T-cell (primary cell): ENCODE measurements at regions not wholly inside any gene's neighbourhood (a gene's known extent, or its start where the extent isn't known, plus 50 kb on each side); places are given as distances from the start of the nearest gene placed in this dataset.

Source experiments
- ATAC-seq, 4 experiments: fragments of 200-7000 bp in 3 of 4; fragments of 150-1000 bp in 1 of 4; cut with Tn5 transposase; replicated peaks in 1 of 4; 1 replicate in 3 of 4; 2 replicates in 1 of 4; pipeline ENCODE4 v1.10.0; 2021; ENCODE audit warnings: moderate library complexity in 3 of 4, mild to moderate bottlenecking in 2 of 4, moderate number of reproducible peaks in 1 of 4
- CTCF ChIA-PET, 2 donors: fragments of 300-600 bp; sonication (Branson Sonifier 250); formaldehyde crosslinking; loops; one replicate each; lab custom pipeline; 2022; ENCODE audit warnings: antibody characterized with exemption in 2 of 2; lab: Charles Lee
- POLR2A ChIA-PET, 2 donors: fragments of 300-600 bp; sonication (Branson Sonifier 250); formaldehyde crosslinking; loops; one replicate each; lab custom pipeline; 2022; ENCODE audit warnings: antibody characterized with exemption in 2 of 2; lab: Charles Lee
- DNase-seq, 35 experiments: peaks; one replicate each; pipeline versions ENCODE4 v3.0.0 to v3.0.0-alpha.2; 2013 to 2023
- H3K27ac ChIP-seq: one replicate; pipeline ENCODE4 v1.5.1; 2013; ENCODE audit warnings: low read length
- H3K27me3 ChIP-seq, 2 experiments: replicated peaks in 1 of 2; 1 replicate in 1 of 2; 2 replicates in 1 of 2; pipeline versions ENCODE4 v1.6.1 to v1.7.0; 2013; ENCODE audit warnings: low read length in 1 of 2, mixed read lengths in 1 of 2; ENCODE audit not compliant: control insufficient read depth in 2 of 2, insufficient read depth in 2 of 2; ENCODE audit errors: extremely low read depth in 1 of 2
- H3K36me3 ChIP-seq, 2 donors: 1 replicate in 1 of 2; 2 replicates in 1 of 2; pipeline versions ENCODE4 v1.6.1 to v1.7.0; 2013; ENCODE audit warnings: low read length in 1 of 2; ENCODE audit not compliant: control insufficient read depth in 2 of 2, insufficient read depth in 1 of 2; ENCODE audit errors: extremely low read depth in 1 of 2
- H3K4me1 ChIP-seq, 2 experiments: 1 replicate in 1 of 2; 2 replicates in 1 of 2; pipeline versions ENCODE4 v1.6.1 to v1.7.0; 2013; ENCODE audit warnings: low read length in 2 of 2, mixed read lengths in 1 of 2; ENCODE audit not compliant: insufficient read depth in 2 of 2, control insufficient read depth in 1 of 2; ENCODE audit errors: extremely low read depth in 1 of 2
- H3K4me3 ChIP-seq, 2 donors: 1 replicate in 1 of 2; 2 replicates in 1 of 2; pipeline versions ENCODE4 v1.5.1 to v1.7.0; 2013; ENCODE audit warnings: mild to moderate bottlenecking in 2 of 2, low read length in 1 of 2, moderate library complexity in 1 of 2; ENCODE audit not compliant: control insufficient read depth in 1 of 2; ENCODE audit errors: extremely low read depth in 1 of 2
- H3K9me3 ChIP-seq: 2 replicates; pipeline ENCODE4 v1.7.0; 2013
- H3K27ac Mint-ChIP-seq, 2 donors: one replicate each; pipeline ENCODE4 v1.8.0; 2020 to 2021; ENCODE audit warnings: mild to moderate bottlenecking in 2 of 2, mixed read lengths in 2 of 2
- H3K27me3 Mint-ChIP-seq, 2 donors: one replicate each; pipeline ENCODE4 v1.8.0; 2021 to 2022; ENCODE audit warnings: mixed read lengths in 2 of 2
- H3K36me3 Mint-ChIP-seq: one replicate; pipeline ENCODE4 v1.8.0; 2021; ENCODE audit warnings: mixed read lengths
- H3K4me1 Mint-ChIP-seq, 3 donors: one replicate each; pipeline ENCODE4 v1.8.0; 2020 to 2022; ENCODE audit warnings: mixed read lengths in 3 of 3, mild to moderate bottlenecking in 1 of 3
- H3K4me3 Mint-ChIP-seq, 3 donors: one replicate each; pipeline ENCODE4 v1.8.0; 2020 to 2022; ENCODE audit warnings: mild to moderate bottlenecking in 3 of 3, mixed read lengths in 3 of 3, moderate library complexity in 3 of 3
- H3K9me3 Mint-ChIP-seq, 3 donors: one replicate each; pipeline ENCODE4 v1.8.0; 2020 to 2022; ENCODE audit warnings: mixed read lengths in 3 of 3
- WGBS: methylation state at CpG from one replicate; pipeline ENCODE4 v1.1.5; 2013; ENCODE audit warnings: missing lambda C conversion rate; ENCODE audit not compliant: insufficient coverage; 5-methylcytosine and 5-hydroxymethylcytosine counted together

- H3K36me3 ChIP-seq = no peaks in the 10 kb centered on the region
- H3K27me3 Mint-ChIP-seq = no peaks in the 10 kb centered on the region
- DNase-seq (no peak), ATAC-seq (no peak)
- H3K27ac Mint-ChIP-seq = no peak overlapping the region
- POLR2A ChIA-PET = no interaction called here
- H3K36me3 Mint-ChIP-seq = no peaks in the 10 kb centered on the region
- peaks cover 0 to 9% (median 0%) of the 10 kb centered on the region in 3 donors for H3K9me3 Mint-ChIP-seq
- H3K27ac ChIP-seq = no peak overlapping the region
- 92% methylated on average over 20 of the region's 23 CpGs for WGBS
- peaks cover 0 to 9% of the 10 kb centered on the region in 2 experiments for H3K27me3 ChIP-seq
- no peaks in the 10 kb centered on the region for H3K4me1 ChIP-seq
- H3K4me3 ChIP-seq = no peak overlapping the region
- CTCF ChIA-PET = no interaction called here
- no peaks in the 10 kb centered on the region for H3K4me1 Mint-ChIP-seq
- H3K9me3 ChIP-seq = no peaks in the 10 kb centered on the region
- H3K4me3 Mint-ChIP-seq = no peak overlapping the region
These were observed 74.0 kb upstream of the RXRA start for GRCh38 chr9:134252084-134252830.

GRCh38 chr9:134253606-134254205 is 72.5 kb upstream of the RXRA start:
- ATAC-seq (no peak), DNase-seq (no peak)
- H3K9me3 Mint-ChIP-seq = no peaks in the 10 kb centered on the region
- no peak overlapping the region for H3K4me3 Mint-ChIP-seq
- Histone ChIP-seq H3K27me3 (peaks cover 0 to 12% of the 10 kb centered on the region in 2 experiments), H3K9me3 (no peaks in the 10 kb centered on the region), H3K4me3 (no peak overlapping the region), H3K27ac (no peak overlapping the region), H3K36me3 (no peaks in the 10 kb centered on the region), H3K4me1 (no peaks in the 10 kb centered on the region)
- POLR2A ChIA-PET = no interaction called here
- CTCF ChIA-PET = no interaction called here
- H3K27ac Mint-ChIP-seq = no peak overlapping the region
- no peaks in the 10 kb centered on the region for H3K4me1 Mint-ChIP-seq
- no peaks in the 10 kb centered on the region for H3K27me3 Mint-ChIP-seq
- WGBS = 77% methylated on average over 3 of the region's 4 CpGs
- no peaks in the 10 kb centered on the region for H3K36me3 Mint-ChIP-seq

- Mint-ChIP-seq H3K27me3 (no peaks in the 10 kb centered on the region), H3K36me3 (no peaks in the 10 kb centered on the region), H3K4me3 (no peak overlapping the region), H3K4me1 (no peaks in the 10 kb centered on the region), H3K9me3 (no peaks in the 10 kb centered on the region), H3K27ac (no peak overlapping the region)
- Histone ChIP-seq H3K27me3 (peaks cover 0 to 13% of the 10 kb centered on the region in 2 experiments), H3K4me1 (no peaks in the 10 kb centered on the region), H3K4me3 (no peak overlapping the region), H3K27ac (no peak overlapping the region), H3K9me3 (no peaks in the 10 kb centered on the region), H3K36me3 (no peaks in the 10 kb centered on the region)
- no peak for ATAC-seq
- POLR2A ChIA-PET = no interaction called here
- 82% methylated on average over 10 of the region's 10 CpGs for WGBS
- CTCF ChIA-PET = no interaction called here
- no peak for DNase-seq
These were observed 67.9 kb upstream of the RXRA start for GRCh38 chr9:134258332-134258731.

GRCh38 chr9:134258828-134259546 is 67.3 kb upstream of the RXRA start:
- Histone ChIP-seq H3K27ac (no peak overlapping the region), H3K4me3 (no peak overlapping the region), H3K4me1 (no peaks in the 10 kb centered on the region), H3K27me3 (peaks cover 0 to 20% of the 10 kb centered on the region in 2 experiments), H3K36me3 (no peaks in the 10 kb centered on the region), H3K9me3 (no peaks in the 10 kb centered on the region)
- 87% methylated on average over 6 of the region's 11 CpGs for WGBS
- H3K4me1 Mint-ChIP-seq = no peaks in the 10 kb centered on the region
- ATAC-seq (no peak), DNase-seq (no peak)
- ChIA-PET POLR2A (no interaction called here), CTCF (no interaction called here)
- H3K9me3 Mint-ChIP-seq = no peaks in the 10 kb centered on the region
- H3K27me3 Mint-ChIP-seq = peaks cover 0 to 3% of the 10 kb centered on the region in 2 donors
- H3K27ac Mint-ChIP-seq = no peak overlapping the region
- H3K4me3 Mint-ChIP-seq = no peak overlapping the region
- no peaks in the 10 kb centered on the region for H3K36me3 Mint-ChIP-seq

- H3K36me3 ChIP-seq = no peaks in the 10 kb centered on the region
- H3K4me1 Mint-ChIP-seq = no peaks in the 10 kb centered on the region
- H3K36me3 Mint-ChIP-seq = no peaks in the 10 kb centered on the region
- POLR2A ChIA-PET = no interaction called here
- H3K27me3 Mint-ChIP-seq = peaks cover 0 to 7% of the 10 kb centered on the region in 2 donors
- no peaks in the 10 kb centered on the region for H3K9me3 Mint-ChIP-seq
- peaks cover 0 to 27% of the 10 kb centered on the region in 2 experiments for H3K27me3 ChIP-seq
- no peak for DNase-seq
- no peak overlapping the region for H3K27ac Mint-ChIP-seq
- WGBS = 95% methylated on average over 12 of the region's 14 CpGs
- H3K27ac ChIP-seq = no peak overlapping the region
- no peaks in the 10 kb centered on the region for H3K9me3 ChIP-seq
- H3K4me3 ChIP-seq = no peak overlapping the region
- H3K4me1 ChIP-seq = no peaks in the 10 kb centered on the region
- H3K4me3 Mint-ChIP-seq = no peak overlapping the region
- ATAC-seq = no peak
- CTCF ChIA-PET = no interaction called here
These were observed 66.5 kb upstream of the RXRA start for GRCh38 chr9:134259708-134260107.

- Histone ChIP-seq H3K27ac (no peak overlapping the region), H3K4me3 (no peak overlapping the region), H3K27me3 (peaks cover 0 to 38% of the 10 kb centered on the region in 2 experiments), H3K9me3 (no peaks in the 10 kb centered on the region), H3K36me3 (no peaks in the 10 kb centered on the region), H3K4me1 (no peaks in the 10 kb centered on the region)
- Mint-ChIP-seq H3K27me3 (peaks cover 1 to 14% of the 10 kb centered on the region in 2 donors), H3K36me3 (no peaks in the 10 kb centered on the region), H3K9me3 (no peaks in the 10 kb centered on the region), H3K4me3 (no peak overlapping the region), H3K4me1 (no peaks in the 10 kb centered on the region), H3K27ac (no peak overlapping the region)
- ChIA-PET POLR2A (no interaction called here), CTCF (no interaction called here)
- ATAC-seq (no peak), DNase-seq (no peak)
- WGBS = 90% methylated on average over 18 of the region's 18 CpGs
These were observed 65.5 kb upstream of the RXRA start for GRCh38 chr9:134260801-134261200.
